ENCODE measurements at regions not wholly inside any gene's neighbourhood (a gene's known extent, or its start where the extent isn't known, plus 50 kb on each side); places are given as distances from the start of the nearest gene placed in this dataset.

GRCh38 chr1:67919274-67920072 is 86.2 kb upstream of the GNG12 start:
- Histone ChIP-seq H3K79me2 (ENCODE audit: insufficient read depth, low read length) (no peaks in the 10 kb centered on the region), H3K36me3 (replicated peaks in 1 of 2; ENCODE audit: control insufficient read depth in 1 of 2, insufficient read depth in 2 of 2, low read length in 2 of 2) (no peaks in the 10 kb centered on the region), H3K27me3 (ENCODE audit: control insufficient read depth in 2 of 2, insufficient read depth in 2 of 2, low read length in 2 of 2) (no peaks in the 10 kb centered on the region), H4K20me1 (ENCODE audit: insufficient read depth, low read length) (no peaks in the 10 kb centered on the region), H3K9ac (ENCODE audit: insufficient read depth, low read length, poor library complexity, severe bottlenecking) (no peak overlapping the region), H2AFZ (ENCODE audit: insufficient read depth, low read depth, low read length, poor library complexity, severe bottlenecking) (no peak overlapping the region), H3K9me3 (replicated peaks in 1 of 2; ENCODE audit: control insufficient read depth in 1 of 2, insufficient read depth in 1 of 2, low read length in 2 of 2) (no peaks in the 10 kb centered on the region), H3K4me3 (replicated peaks in 1 of 3; ENCODE audit: low read depth in 2 of 3, low read length in 3 of 3) (no peak overlapping the region), H3K4me2 (replicated peaks; ENCODE audit: extremely low read depth, low read length, poor library complexity, severe bottlenecking) (no peak overlapping the region), H3K4me1 (ENCODE audit: control insufficient read depth in 1 of 2, insufficient read depth in 2 of 2, low read length in 2 of 2) (no peaks in the 10 kb centered on the region), H3K27ac (ENCODE audit: low read depth in 1 of 2, low read length in 2 of 2) (no peak overlapping the region)
- Mint-ChIP-seq H3K27ac (no peak overlapping the region), H3K36me3 (no peaks in the 10 kb centered on the region), H3K4me1 (peaks cover 4% of the 10 kb centered on the region), H3K4me3 (no peak overlapping the region), H3K9me3 (peaks cover 0 to 8% (median 0%) of the 10 kb centered on the region in 7 donors), H3K27me3 (ENCODE audit: low read depth in 3 of 3) (peaks cover 0 to 5% (median 2%) of the 10 kb centered on the region in 3 donors)
- 100% methylated on average over 4 of the region's 10 CpGs for WGBS (ENCODE audit: insufficient coverage)
- DNase-seq: no peak
- intact Hi-C loops (cut with micrococcal nuclease): no loop called here
- TF ChIP-seq CTCF (IDR thresholded peaks at IDR 0.05): no peak

DNA sequence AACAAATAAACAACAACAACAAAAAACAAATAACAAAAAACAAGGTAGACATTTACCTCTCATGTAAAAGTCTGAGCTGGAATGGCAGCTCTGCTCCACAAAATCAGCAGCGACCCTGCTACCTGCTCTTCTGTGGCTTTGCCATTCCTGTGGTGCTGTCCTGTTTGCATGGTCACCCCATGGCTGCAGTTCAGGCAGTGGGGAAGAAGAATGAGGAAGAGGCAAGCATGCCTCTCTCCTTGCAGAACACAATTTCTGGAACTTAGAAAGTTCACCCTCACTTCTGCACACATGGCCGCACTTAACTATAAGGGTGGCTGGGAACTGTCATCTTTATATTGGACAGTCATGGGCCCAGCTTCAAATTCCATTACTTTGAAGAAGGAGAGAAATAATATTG is 84.8 kb upstream of the GNG12 start:
- peaks cover 0 to 9% (median 0%) of the 10 kb centered on the region in 7 donors for H3K9me3 Mint-ChIP-seq
- no peak overlapping the region for H3K27ac ChIP-seq (ENCODE audit: low read depth in 1 of 2, low read length in 2 of 2)
- H3K27me3 Mint-ChIP-seq (ENCODE audit: low read depth in 3 of 3): peaks cover 0 to 5% (median 2%) of the 10 kb centered on the region in 3 donors
- no peaks in the 10 kb centered on the region for H3K36me3 Mint-ChIP-seq
- no peaks in the 10 kb centered on the region for H3K36me3 ChIP-seq (replicated peaks in 1 of 2; ENCODE audit: control insufficient read depth in 1 of 2, insufficient read depth in 2 of 2, low read length in 2 of 2)
- H3K9me3 ChIP-seq (replicated peaks in 1 of 2; ENCODE audit: control insufficient read depth in 1 of 2, insufficient read depth in 1 of 2, low read length in 2 of 2): no peaks in the 10 kb centered on the region
- no peaks in the 10 kb centered on the region for H3K27me3 ChIP-seq (ENCODE audit: control insufficient read depth in 2 of 2, insufficient read depth in 2 of 2, low read length in 2 of 2)
- no peak overlapping the region for H3K9ac ChIP-seq (ENCODE audit: insufficient read depth, low read length, poor library complexity, severe bottlenecking)
- no peaks in the 10 kb centered on the region for H3K4me1 ChIP-seq (ENCODE audit: control insufficient read depth in 1 of 2, insufficient read depth in 2 of 2, low read length in 2 of 2)
- DNase-seq: no peak
- no peak for TF ChIP-seq CTCF (IDR thresholded peaks at IDR 0.05)
- H4K20me1 ChIP-seq (ENCODE audit: insufficient read depth, low read length): no peaks in the 10 kb centered on the region
- no CpG with 5 or more reads among the region's 2 CpGs for WGBS (ENCODE audit: insufficient coverage)
- H3K4me1 Mint-ChIP-seq: peaks cover 1% of the 10 kb centered on the region
- no peaks in the 10 kb centered on the region for H3K79me2 ChIP-seq (ENCODE audit: insufficient read depth, low read length)
- intact Hi-C loops (cut with micrococcal nuclease): no loop called here
- no peak overlapping the region for H2AFZ ChIP-seq (ENCODE audit: insufficient read depth, low read depth, low read length, poor library complexity, severe bottlenecking)
- H3K4me3 ChIP-seq (replicated peaks in 1 of 3; ENCODE audit: low read depth in 2 of 3, low read length in 3 of 3): no peak overlapping the region
- H3K27ac Mint-ChIP-seq: no peak overlapping the region
- H3K4me3 Mint-ChIP-seq: no peak overlapping the region
- H3K4me2 ChIP-seq (replicated peaks; ENCODE audit: extremely low read depth, low read length, poor library complexity, severe bottlenecking): no peak overlapping the region

All from CD14-positive monocyte (primary cell).